CD14-positive monocyte (primary cell): ENCODE measurements at regions not wholly inside any gene's neighbourhood (a gene's known extent, or its start where the extent isn't known, plus 50 kb on each side); places are given as distances from the start of the nearest gene placed in this dataset.

Experiments
- DNase-seq, 3 donors: peaks; one replicate each; pipeline ENCODE4 v3.0.0-alpha.2; 2011 to 2022
- H2AFZ ChIP-seq: 2 replicates; pipeline ENCODE4 v1.6.0; 2012; ENCODE audit warnings: mild to moderate bottlenecking, low read depth, low read length, inconsistent platforms; ENCODE audit not compliant: insufficient read depth, poor library complexity, severe bottlenecking
- H3K27ac ChIP-seq, 2 donors: 1 replicate in 1 of 2; 2 replicates in 1 of 2; pipeline ENCODE4 v1.5.1; 2012 to 2013; ENCODE audit warnings: low read length in 2 of 2, control low read depth in 1 of 2, inconsistent platforms in 1 of 2, low read depth in 1 of 2, mild to moderate bottlenecking in 1 of 2
- H3K27me3 ChIP-seq, 2 donors: one replicate each; pipeline versions ENCODE4 v1.6.0 to v1.6.1; 2011 to 2013; ENCODE audit warnings: low read length in 2 of 2; ENCODE audit not compliant: control insufficient read depth in 2 of 2, insufficient read depth in 2 of 2
- H3K36me3 ChIP-seq, 2 donors: replicated peaks in 1 of 2; 1 replicate in 1 of 2; 2 replicates in 1 of 2; pipeline versions ENCODE4 v1.5.1 to v1.6.1; 2012 to 2013; ENCODE audit warnings: low read length in 2 of 2, control low read depth in 1 of 2, inconsistent platforms in 1 of 2, mild to moderate bottlenecking in 1 of 2; ENCODE audit not compliant: insufficient read depth in 2 of 2, control insufficient read depth in 1 of 2
- H3K4me1 ChIP-seq, 2 donors: 1 replicate in 1 of 2; 2 replicates in 1 of 2; pipeline versions ENCODE4 v1.5.1 to v1.6.1; 2012 to 2013; ENCODE audit warnings: low read length in 2 of 2, control low read depth in 1 of 2, inconsistent platforms in 1 of 2, mild to moderate bottlenecking in 1 of 2, moderate library complexity in 1 of 2; ENCODE audit not compliant: insufficient read depth in 2 of 2, control insufficient read depth in 1 of 2
- H3K4me2 ChIP-seq: replicated peaks from 2 replicates; pipeline ENCODE3; 2012; ENCODE audit warnings: low read length, moderate library complexity, mild to moderate bottlenecking; ENCODE audit not compliant: poor library complexity, severe bottlenecking; ENCODE audit errors: extremely low read depth
- H3K4me3 ChIP-seq, 3 experiments: fragments of 200-600 bp in 1 of 3; sonication (generic) in 1 of 3; replicated peaks in 1 of 3; 1 replicate in 2 of 3; 2 replicates in 1 of 3; pipeline ENCODE4 v1.5.1; 2011 to 2013; ENCODE audit warnings: low read length in 3 of 3, mild to moderate bottlenecking in 3 of 3, control low read depth in 2 of 3, low read depth in 2 of 3, inconsistent platforms in 1 of 3, moderate library complexity in 1 of 3
- H3K79me2 ChIP-seq: 2 replicates; pipeline ENCODE4 v1.6.0; 2012; ENCODE audit warnings: mild to moderate bottlenecking, control low read depth, inconsistent platforms, low read length, moderate library complexity; ENCODE audit not compliant: insufficient read depth
- H3K9ac ChIP-seq: 2 replicates; pipeline ENCODE4 v1.6.0; 2017; ENCODE audit warnings: low read length, mild to moderate bottlenecking; ENCODE audit not compliant: insufficient read depth, poor library complexity, severe bottlenecking
- H3K9me3 ChIP-seq, 2 donors: replicated peaks in 1 of 2; 1 replicate in 1 of 2; 2 replicates in 1 of 2; pipeline versions ENCODE4 v1.5.1 to v1.6.1; 2012 to 2013; ENCODE audit warnings: low read length in 2 of 2, control low read depth in 1 of 2; ENCODE audit not compliant: control insufficient read depth in 1 of 2, insufficient read depth in 1 of 2
- H4K20me1 ChIP-seq: 2 replicates; pipeline ENCODE4 v1.6.0; 2012; ENCODE audit warnings: mild to moderate bottlenecking, low read length, control low read depth, moderate library complexity; ENCODE audit not compliant: insufficient read depth
- H3K27ac Mint-ChIP-seq, 7 donors: one replicate each; pipeline ENCODE4 v1.8.0; 2020; ENCODE audit warnings: mild to moderate bottlenecking in 7 of 7, mixed read lengths in 7 of 7, moderate library complexity in 6 of 7, inconsistent platforms in 2 of 7
- H3K27me3 Mint-ChIP-seq, 3 donors: one replicate each; pipeline ENCODE4 v1.8.0; 2021 to 2022; ENCODE audit warnings: low read depth in 3 of 3, mild to moderate bottlenecking in 3 of 3, mixed read lengths in 3 of 3, moderate library complexity in 3 of 3, inconsistent platforms in 1 of 3
- H3K36me3 Mint-ChIP-seq, 2 donors: one replicate each; pipeline ENCODE4 v1.8.0; 2020; ENCODE audit warnings: mixed read lengths in 2 of 2, inconsistent platforms in 1 of 2, mild to moderate bottlenecking in 1 of 2
- H3K4me1 Mint-ChIP-seq: one replicate; pipeline ENCODE4 v1.8.0; 2020; ENCODE audit warnings: mild to moderate bottlenecking, mixed read lengths
- H3K4me3 Mint-ChIP-seq, 2 donors: one replicate each; pipeline ENCODE4 v1.8.0; 2020; ENCODE audit warnings: mild to moderate bottlenecking in 2 of 2, mixed read lengths in 2 of 2, moderate library complexity in 1 of 2
- H3K9me3 Mint-ChIP-seq, 7 donors: one replicate each; pipeline ENCODE4 v1.8.0; 2020 to 2022; ENCODE audit warnings: mixed read lengths in 7 of 7, mild to moderate bottlenecking in 6 of 7, moderate library complexity in 6 of 7, inconsistent platforms in 2 of 7
- CTCF ChIP-seq: fragments of 200-600 bp; IDR thresholded peaks from one replicate; pipeline ENCODE4 v1.8.0; 2022; ENCODE audit warnings: antibody characterized with exemption, mild to moderate bottlenecking
- WGBS: methylation state at CpG from one replicate; pipeline ENCODE4 v1.1.5; 2013; ENCODE audit warnings: missing lambda C conversion rate; ENCODE audit not compliant: insufficient coverage; 5-methylcytosine and 5-hydroxymethylcytosine counted together
- intact Hi-C, 2 donors: fragments of 100-400 bp; cut with micrococcal nuclease; formaldehyde crosslinking; loops; one replicate each; pipeline versions ENCODE4 v1.15.0 to v1.15.1; 2023

GRCh38 chr4:119731146-119731742, 102.6 kb upstream of the PDE5A start:
- Histone ChIP-seq H3K4me3 (no peak overlapping the region), H3K36me3 (no peaks in the 10 kb centered on the region), H3K9ac (no peak overlapping the region), H3K4me2 (no peak overlapping the region), H2AFZ (no peak overlapping the region), H3K4me1 (no peaks in the 10 kb centered on the region), H3K27ac (no peak overlapping the region), H3K79me2 (no peaks in the 10 kb centered on the region), H3K27me3 (no peaks in the 10 kb centered on the region), H3K9me3 (no peaks in the 10 kb centered on the region), H4K20me1 (no peaks in the 10 kb centered on the region)
- Mint-ChIP-seq H3K9me3 (peaks cover 0 to 7% (median 0%) of the 10 kb centered on the region in 7 donors), H3K4me1 (no peaks in the 10 kb centered on the region), H3K27me3 (peaks cover 0 to 1% (median 0%) of the 10 kb centered on the region in 3 donors), H3K4me3 (no peak overlapping the region), H3K36me3 (no peaks in the 10 kb centered on the region), H3K27ac (no peak overlapping the region)
- no peak for DNase-seq
- intact Hi-C loops: no loop called here
- WGBS: no CpG with 5 or more reads among the region's 3 CpGs
- TF ChIP-seq CTCF: no peak

GRCh38 chr4:119730671-119730950, 102.0 kb upstream of the PDE5A start:
- H3K4me2 ChIP-seq: no peak overlapping the region
- Mint-ChIP-seq H3K9me3 (peaks cover 0 to 7% (median 0%) of the 10 kb centered on the region in 7 donors), H3K27me3 (peaks cover 0 to 1% (median 0%) of the 10 kb centered on the region in 3 donors), H3K4me1 (no peaks in the 10 kb centered on the region), H3K36me3 (no peaks in the 10 kb centered on the region), H3K4me3 (no peak overlapping the region), H3K27ac (no peak overlapping the region)
- H3K4me1 ChIP-seq: no peaks in the 10 kb centered on the region
- H3K9me3 ChIP-seq: no peaks in the 10 kb centered on the region
- H3K79me2 ChIP-seq: no peaks in the 10 kb centered on the region
- H2AFZ ChIP-seq: no peak overlapping the region
- no peak for TF ChIP-seq CTCF
- no peak for DNase-seq
- WGBS: 82% methylated on average over 1 of the region's 1 CpG
- no peaks in the 10 kb centered on the region for H3K27me3 ChIP-seq
- H3K4me3 ChIP-seq: no peak overlapping the region
- intact Hi-C loops: no loop called here
- no peaks in the 10 kb centered on the region for H4K20me1 ChIP-seq
- no peak overlapping the region for H3K9ac ChIP-seq
- H3K36me3 ChIP-seq: no peaks in the 10 kb centered on the region
- no peak overlapping the region for H3K27ac ChIP-seq
